ENCODE measurements at regions not wholly inside any gene's neighbourhood (a gene's known extent, or its start where the extent isn't known, plus 50 kb on each side); places are given as distances from the start of the nearest gene placed in this dataset.

DNA sequence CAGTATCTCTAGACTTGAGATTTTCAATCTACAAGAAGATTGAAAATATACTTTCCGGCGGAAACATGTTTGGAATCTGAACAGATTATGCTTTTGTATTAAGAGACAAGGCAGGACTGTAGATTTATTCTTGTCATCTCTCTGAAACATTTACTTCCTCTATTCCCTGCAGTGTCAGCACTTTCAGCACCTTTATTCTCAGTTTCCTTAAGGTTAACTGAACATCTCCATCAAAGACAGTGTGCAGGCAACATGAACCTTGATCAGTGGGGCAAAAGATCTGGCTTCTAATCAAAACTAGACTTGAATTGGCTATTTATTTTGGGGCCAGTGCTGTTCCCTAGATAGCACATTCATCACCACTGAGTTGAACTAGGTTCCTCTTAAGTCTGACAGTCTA lies 129.9 kb upstream of the HCN1 start:
- no CpG with 5 or more reads among the region's 2 CpGs for WGBS (ENCODE audit: insufficient coverage)
- Histone ChIP-seq H3K27me3 (ENCODE audit: control insufficient read depth in 2 of 2, insufficient read depth in 2 of 2, low read length in 2 of 2) (no peaks in the 10 kb centered on the region), H3K4me3 (replicated peaks in 1 of 3; ENCODE audit: low read depth in 2 of 3, low read length in 3 of 3) (no peak overlapping the region), H4K20me1 (ENCODE audit: insufficient read depth, low read length) (no peaks in the 10 kb centered on the region), H2AFZ (ENCODE audit: insufficient read depth, low read depth, low read length, poor library complexity, severe bottlenecking) (no peak overlapping the region), H3K79me2 (ENCODE audit: insufficient read depth, low read length) (no peaks in the 10 kb centered on the region), H3K9me3 (replicated peaks in 1 of 2; ENCODE audit: control insufficient read depth in 1 of 2, insufficient read depth in 1 of 2, low read length in 2 of 2) (peaks cover 0 to 5% of the 10 kb centered on the region in 2 donors), H3K4me1 (ENCODE audit: control insufficient read depth in 1 of 2, insufficient read depth in 2 of 2, low read length in 2 of 2) (no peaks in the 10 kb centered on the region), H3K36me3 (replicated peaks in 1 of 2; ENCODE audit: control insufficient read depth in 1 of 2, insufficient read depth in 2 of 2, low read length in 2 of 2) (no peaks in the 10 kb centered on the region), H3K4me2 (replicated peaks; ENCODE audit: extremely low read depth, low read length, poor library complexity, severe bottlenecking) (no peak overlapping the region), H3K9ac (ENCODE audit: insufficient read depth, low read length, poor library complexity, severe bottlenecking) (no peak overlapping the region), H3K27ac (ENCODE audit: low read depth in 1 of 2, low read length in 2 of 2) (no peak overlapping the region)
- intact Hi-C loops (cut with micrococcal nuclease): no loop called here
- Mint-ChIP-seq H3K4me3 (no peak overlapping the region), H3K36me3 (no peaks in the 10 kb centered on the region), H3K4me1 (no peaks in the 10 kb centered on the region), H3K27ac (no peak overlapping the region), H3K9me3 (peaks cover 0 to 6% (median 3%) of the 10 kb centered on the region in 7 donors), H3K27me3 (ENCODE audit: low read depth in 3 of 3) (no peaks in the 10 kb centered on the region)
- TF ChIP-seq, protein P1, sequence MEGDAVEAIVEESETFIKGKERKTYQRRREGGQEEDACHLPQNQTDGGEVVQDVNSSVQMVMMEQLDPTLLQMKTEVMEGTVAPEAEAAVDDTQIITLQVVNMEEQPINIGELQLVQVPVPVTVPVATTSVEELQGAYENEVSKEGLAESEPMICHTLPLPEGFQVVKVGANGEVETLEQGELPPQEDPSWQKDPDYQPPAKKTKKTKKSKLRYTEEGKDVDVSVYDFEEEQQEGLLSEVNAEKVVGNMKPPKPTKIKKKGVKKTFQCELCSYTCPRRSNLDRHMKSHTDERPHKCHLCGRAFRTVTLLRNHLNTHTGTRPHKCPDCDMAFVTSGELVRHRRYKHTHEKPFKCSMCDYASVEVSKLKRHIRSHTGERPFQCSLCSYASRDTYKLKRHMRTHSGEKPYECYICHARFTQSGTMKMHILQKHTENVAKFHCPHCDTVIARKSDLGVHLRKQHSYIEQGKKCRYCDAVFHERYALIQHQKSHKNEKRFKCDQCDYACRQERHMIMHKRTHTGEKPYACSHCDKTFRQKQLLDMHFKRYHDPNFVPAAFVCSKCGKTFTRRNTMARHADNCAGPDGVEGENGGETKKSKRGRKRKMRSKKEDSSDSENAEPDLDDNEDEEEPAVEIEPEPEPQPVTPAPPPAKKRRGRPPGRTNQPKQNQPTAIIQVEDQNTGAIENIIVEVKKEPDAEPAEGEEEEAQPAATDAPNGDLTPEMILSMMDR (IDR thresholded peaks at IDR 0.05): no peak
- DNase-seq: no peak

- Histone ChIP-seq H3K9me3 (replicated peaks in 1 of 2; ENCODE audit: control insufficient read depth in 1 of 2, insufficient read depth in 1 of 2, low read length in 2 of 2) (peaks cover 25 to 34% of the 10 kb centered on the region in 2 donors), H3K79me2 (ENCODE audit: insufficient read depth, low read length) (no peaks in the 10 kb centered on the region), H2AFZ (ENCODE audit: insufficient read depth, low read depth, low read length, poor library complexity, severe bottlenecking) (no peak overlapping the region), H4K20me1 (ENCODE audit: insufficient read depth, low read length) (no peaks in the 10 kb centered on the region), H3K36me3 (replicated peaks in 1 of 2; ENCODE audit: control insufficient read depth in 1 of 2, insufficient read depth in 2 of 2, low read length in 2 of 2) (no peaks in the 10 kb centered on the region), H3K27ac (ENCODE audit: low read depth in 1 of 2, low read length in 2 of 2) (no peak overlapping the region), H3K4me3 (replicated peaks in 1 of 3; ENCODE audit: low read depth in 2 of 3, low read length in 3 of 3) (no peak overlapping the region), H3K4me1 (ENCODE audit: control insufficient read depth in 1 of 2, insufficient read depth in 2 of 2, low read length in 2 of 2) (no peaks in the 10 kb centered on the region), H3K9ac (ENCODE audit: insufficient read depth, low read length, poor library complexity, severe bottlenecking) (no peak overlapping the region), H3K4me2 (replicated peaks; ENCODE audit: extremely low read depth, low read length, poor library complexity, severe bottlenecking) (no peak overlapping the region), H3K27me3 (ENCODE audit: control insufficient read depth in 2 of 2, insufficient read depth in 2 of 2, low read length in 2 of 2) (no peaks in the 10 kb centered on the region)
- H3K36me3 Mint-ChIP-seq: no peaks in the 10 kb centered on the region
- TF ChIP-seq, protein P1 (IDR thresholded peaks at IDR 0.05): no peak
- H3K27me3 Mint-ChIP-seq (ENCODE audit: low read depth in 3 of 3): no peaks in the 10 kb centered on the region
- no peaks in the 10 kb centered on the region for H3K4me1 Mint-ChIP-seq
- DNase-seq: no peak
- intact Hi-C loops (cut with micrococcal nuclease): no loop called here
- no peak overlapping the region for H3K27ac Mint-ChIP-seq
- H3K4me3 Mint-ChIP-seq: no peak overlapping the region
- WGBS (ENCODE audit: insufficient coverage): 69% methylated on average over 2 of the region's 2 CpGs
- H3K9me3 Mint-ChIP-seq: peaks cover 12 to 25% (median 16%) of the 10 kb centered on the region in 7 donors
Measured at GRCh38 chr5:45800331-45800730, 104.2 kb upstream of the HCN1 start.

All from CD14-positive monocyte (primary cell).